DOHH2 (cell line): ENCODE measurements at regions not wholly inside any gene's neighbourhood (a gene's known extent, or its start where the extent isn't known, plus 50 kb on each side); places are given as distances from the start of the nearest gene placed in this dataset.

Experiments used
- CTCF ChIP-seq: fragments of 200-600 bp; sonication (generic); IDR thresholded peaks from one replicate; pipeline ENCODE4 v1.5.1; 2014; ENCODE audit warnings: antibody characterized with exemption, mild to moderate bottlenecking, low read depth, low read length; ENCODE audit not compliant: poor library complexity, severe bottlenecking
- EZH2phosphoT487 ChIP-seq: fragments of 200-600 bp; sonication (generic); IDR thresholded peaks from 2 replicates; pipeline ENCODE4 v1.6.1; 2017; ENCODE audit warnings: borderline replicate concordance, mild to moderate bottlenecking, antibody characterized with exemption, low read length, moderate library complexity, mixed read lengths

- TF ChIP-seq EZH2phosphoT487 (no peak), CTCF (no peak)
These were observed 433.5 kb upstream of the MMADHC start for GRCh38 chr2:150020937-150021673.
